HG03432 (cell line): ENCODE measurements at regions not wholly inside any gene's neighbourhood (a gene's known extent, or its start where the extent isn't known, plus 50 kb on each side); places are given as distances from the start of the nearest gene placed in this dataset.
"Not testable (repeated sequence)": the region's sequence is repeated elsewhere in the genome, so short reads cannot be mapped to it uniquely, and the experiment has no call there.

Source experiments
- ATAC-seq: cut with Tn5 transposase; IDR thresholded peaks from one replicate; pipeline ENCODE4 v1.9.1; 2021; ENCODE audit warnings: mild to moderate bottlenecking, moderate library complexity; ENCODE audit not compliant: unreplicated experiment

DNA sequence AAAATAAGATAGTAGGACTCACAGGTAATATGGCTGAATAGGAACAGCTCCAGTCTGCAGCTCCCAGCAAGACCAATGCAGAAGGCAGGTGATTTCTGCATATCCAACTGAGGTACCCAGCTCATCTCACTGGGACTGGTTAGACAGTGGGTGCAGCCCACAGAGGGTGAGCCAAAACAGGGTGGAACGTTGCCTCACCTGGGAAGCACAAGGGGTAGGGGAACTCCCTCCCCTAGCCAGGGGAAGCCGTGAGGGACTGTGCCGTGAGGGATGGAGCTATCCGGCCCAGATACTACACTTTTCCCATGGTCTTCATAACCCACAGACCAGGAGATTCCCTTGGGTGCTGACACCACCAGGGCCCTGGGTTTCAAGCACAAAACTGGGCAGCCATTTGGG is 114.8 kb upstream of the GNAI1 start:
- ATAC-seq = not testable (repeated sequence)

DNA sequence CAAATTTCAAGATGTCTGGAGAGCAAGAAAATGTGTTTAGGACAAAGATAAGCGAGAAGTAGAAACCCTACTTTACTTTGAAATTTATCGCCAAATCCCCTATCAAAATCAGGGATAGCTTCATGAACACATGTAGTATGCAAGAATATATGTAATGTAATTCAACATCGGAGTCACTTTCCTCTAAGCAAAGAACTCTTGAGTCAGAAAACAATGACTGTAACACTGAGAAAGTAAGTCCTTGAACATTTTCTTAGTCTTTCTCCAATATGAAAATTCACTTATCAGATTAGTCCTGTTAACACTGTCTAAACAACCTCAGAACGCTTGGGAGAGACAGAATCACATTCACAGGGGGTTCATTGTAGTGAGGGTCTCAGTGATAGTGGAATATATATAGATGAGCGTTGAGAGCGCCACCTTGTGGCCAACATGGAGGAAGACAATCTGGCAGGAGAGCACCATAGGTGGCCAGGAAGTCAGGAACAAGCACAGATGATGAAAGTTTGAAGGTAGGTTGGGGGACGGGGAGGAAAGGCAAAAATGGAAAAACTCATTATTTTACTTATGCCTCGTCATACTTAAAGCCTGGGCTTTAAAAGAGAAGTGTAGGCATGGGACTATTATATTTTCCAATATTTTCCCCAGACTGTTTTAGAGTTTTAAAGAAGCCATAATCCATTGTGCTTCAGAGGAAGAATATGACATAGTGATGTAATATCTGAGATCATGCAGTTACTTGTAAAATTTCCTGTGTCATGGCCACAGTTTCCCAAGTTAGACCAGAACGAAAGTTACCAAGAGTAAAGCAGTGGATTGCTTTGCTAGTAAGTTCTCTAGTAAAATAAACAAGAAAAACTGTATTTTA is 115.5 kb upstream of the GNAI1 start:
- peak; percentile 99 for ATAC-seq

DNA sequence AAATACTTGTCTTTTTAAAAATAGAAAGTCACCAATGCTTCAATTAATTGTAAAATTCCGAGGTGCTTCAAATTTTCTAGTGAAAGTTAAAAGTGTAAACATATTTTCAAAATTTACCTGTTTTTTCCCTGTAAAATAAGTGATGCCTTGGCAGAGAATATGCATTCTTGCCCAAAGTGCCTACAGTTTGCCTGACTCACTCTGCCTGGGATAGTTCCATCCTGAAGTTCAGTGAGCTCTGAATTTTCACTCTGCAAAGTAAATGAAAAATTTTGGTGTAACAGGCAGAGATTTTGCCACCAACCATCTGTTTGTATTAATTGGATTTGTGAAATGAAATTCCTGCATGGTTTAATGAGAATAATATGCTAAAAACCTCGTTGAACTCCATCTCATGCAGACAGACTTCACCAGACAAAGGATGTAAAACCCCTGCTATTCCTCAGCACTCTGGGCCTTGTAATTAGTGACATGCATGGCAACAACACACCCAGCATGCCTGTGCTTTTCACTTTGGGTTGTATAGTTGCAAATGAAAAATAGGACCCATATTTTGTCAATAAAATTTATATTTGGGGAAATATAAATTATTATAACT is 117.4 kb upstream of the GNAI1 start:
- ATAC-seq = no peak

- ATAC-seq = no peak
Measured at GRCh38 chr7:80014511-80014910, 120.1 kb upstream of the GNAI1 start.

- no peak for ATAC-seq
Measured at GRCh38 chr7:80008039-80008438, 126.6 kb upstream of the GNAI1 start.

GRCh38 chr7:80002865-80003264 is 131.8 kb upstream of the GNAI1 start:
- ATAC-seq = no peak

DNA sequence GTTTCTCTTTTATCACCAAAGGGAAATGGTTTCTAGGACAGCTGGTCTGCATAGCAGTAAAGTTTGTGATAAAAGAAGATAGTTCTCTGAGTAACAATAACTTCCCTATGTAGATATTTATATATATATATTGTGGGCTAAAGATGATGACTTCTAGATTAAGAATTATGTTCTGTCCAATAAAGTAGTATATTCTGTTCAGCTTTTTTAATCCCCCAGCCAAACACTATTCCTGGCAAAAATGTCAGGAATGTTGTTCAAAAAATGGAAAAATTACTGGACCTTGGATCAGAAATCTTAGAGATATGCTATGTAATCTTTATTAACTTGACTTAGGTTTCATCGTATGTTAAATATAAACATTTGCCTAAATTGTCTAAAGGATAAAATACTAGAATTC is 136.3 kb upstream of the GNAI1 start:
- ATAC-seq = no peak

DNA sequence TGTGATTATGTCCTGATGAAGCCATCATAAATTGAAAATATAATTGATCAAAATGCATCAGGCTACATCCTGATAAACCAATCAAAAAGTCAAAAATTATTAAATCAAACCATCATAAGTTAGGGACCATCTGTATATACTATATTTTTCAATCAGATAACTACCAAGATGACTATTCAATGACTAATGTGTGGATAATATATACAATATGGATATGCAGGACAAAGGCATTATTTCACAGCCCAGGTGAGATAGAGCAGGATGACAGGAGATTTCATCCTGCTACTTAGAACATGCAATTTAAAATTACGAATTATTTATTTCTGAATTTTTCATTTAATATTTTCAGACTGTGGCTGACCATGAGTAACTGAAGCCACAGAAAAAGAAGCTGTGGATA is 137.3 kb upstream of the GNAI1 start:
- ATAC-seq = no peak

GRCh38 chr7:79995741-79996140 is 138.9 kb upstream of the GNAI1 start:
- not testable (repeated sequence) for ATAC-seq

GRCh38 chr7:79988653-79989052 is 146.0 kb upstream of the GNAI1 start:
- ATAC-seq = no peak

DNA sequence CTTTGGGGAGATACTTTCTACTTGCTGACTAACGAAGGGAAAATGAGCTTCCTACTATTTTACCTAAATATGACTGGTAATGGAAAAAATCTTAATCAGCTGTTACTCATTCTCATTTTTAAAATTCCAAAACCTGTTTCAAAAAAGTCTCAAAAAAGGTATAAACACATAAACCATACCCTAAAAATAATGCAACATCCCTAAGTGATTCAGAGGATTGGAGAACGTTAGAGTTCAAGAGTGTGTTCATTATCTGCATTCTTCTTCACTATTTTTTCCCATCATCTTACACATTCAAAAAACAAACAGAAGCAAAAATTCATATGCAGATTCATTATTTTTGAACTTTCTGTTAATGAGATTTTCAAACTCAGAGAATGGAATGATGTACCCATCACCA is 150.4 kb upstream of the GNAI1 start:
- no peak for ATAC-seq

GRCh38 chr7:79982141-79982770 is 152.4 kb upstream of the GNAI1 start:
- no peak for ATAC-seq

- ATAC-seq = no peak
Measured at GRCh38 chr7:79980376-79980775, 154.3 kb upstream of the GNAI1 start.

GRCh38 chr7:79979437-79979836 is 155.2 kb upstream of the GNAI1 start:
- ATAC-seq = no peak

DNA sequence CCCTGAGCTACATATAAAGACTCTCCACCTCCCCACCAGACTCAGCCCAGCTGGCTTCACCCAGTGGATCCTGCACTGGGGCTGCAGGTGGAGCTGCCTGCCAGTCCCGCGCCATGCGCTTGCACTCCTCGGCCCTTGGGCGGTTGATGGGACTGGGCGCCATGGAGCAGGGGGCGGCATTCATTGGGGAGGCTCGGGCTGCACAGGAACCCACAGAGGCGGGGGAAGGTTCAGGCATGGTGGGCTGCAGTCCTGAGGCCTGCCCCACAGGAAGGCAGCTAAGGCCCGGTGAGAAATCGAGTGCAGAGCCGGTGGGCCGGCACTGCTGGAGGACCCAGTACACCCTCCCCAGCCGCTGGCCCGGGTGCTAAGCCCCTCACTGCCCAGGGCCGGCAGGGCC is 157.2 kb upstream of the GNAI1 start:
- ATAC-seq = no peak

DNA sequence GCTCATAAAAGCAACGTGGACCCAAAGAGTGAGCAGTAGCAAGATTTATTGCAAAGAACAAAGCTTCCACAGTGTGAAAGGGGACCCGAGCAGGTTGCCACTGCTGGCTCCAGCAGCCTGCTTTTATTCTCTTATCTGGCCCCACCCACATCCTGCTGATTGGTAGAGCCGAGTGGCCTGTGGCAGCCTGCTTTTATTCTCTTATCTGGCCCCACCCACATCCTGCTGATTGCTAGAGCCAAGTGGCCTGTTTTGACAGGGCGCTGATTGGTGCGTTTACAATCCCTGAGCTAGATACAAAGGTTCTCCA is 158.0 kb upstream of the GNAI1 start:
- not testable (repeated sequence) for ATAC-seq

- ATAC-seq = not testable (repeated sequence)
Measured at GRCh38 chr7:79975986-79976710, 158.5 kb upstream of the GNAI1 start.

DNA sequence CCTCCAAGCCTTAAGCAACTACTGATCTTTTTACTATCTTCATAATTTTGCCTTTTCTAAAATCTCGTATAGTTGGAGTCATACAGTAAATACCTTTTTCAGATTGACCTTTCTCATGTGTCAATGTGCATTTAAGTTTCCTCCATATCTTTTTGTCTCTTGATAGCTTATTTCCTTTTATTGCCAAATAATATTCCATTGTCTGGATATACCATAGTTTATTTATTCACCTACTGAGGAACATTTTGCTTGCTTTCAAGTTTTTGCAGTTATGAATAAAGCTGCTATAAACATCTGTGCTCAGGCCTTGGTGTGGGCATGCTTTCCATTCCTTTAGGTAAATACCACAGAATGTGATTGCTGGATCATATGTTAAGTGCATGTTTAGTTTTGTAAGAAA is 161.2 kb upstream of the GNAI1 start:
- ATAC-seq = no peak

DNA sequence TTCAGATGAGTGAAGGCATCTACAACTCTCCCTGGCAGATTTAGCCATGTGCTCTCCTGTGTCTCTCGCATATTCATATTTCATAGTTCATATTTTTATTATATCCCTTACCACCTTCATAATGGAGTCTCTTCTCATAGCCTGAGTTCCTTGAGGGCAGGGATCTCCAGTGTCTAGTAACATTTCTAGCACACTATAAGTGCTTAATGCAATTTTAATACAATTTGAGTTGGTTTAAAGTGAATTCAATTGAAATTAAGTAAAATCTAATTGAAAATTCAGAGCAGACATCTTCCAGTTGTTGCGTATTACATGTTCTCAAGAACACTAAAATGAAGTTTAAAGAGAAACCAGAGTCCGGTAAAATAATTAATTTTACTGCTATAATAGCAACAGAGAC is 163.6 kb upstream of the GNAI1 start:
- ATAC-seq = no peak

GRCh38 chr7:79968894-79969293 is 165.7 kb upstream of the GNAI1 start:
- no peak for ATAC-seq

DNA sequence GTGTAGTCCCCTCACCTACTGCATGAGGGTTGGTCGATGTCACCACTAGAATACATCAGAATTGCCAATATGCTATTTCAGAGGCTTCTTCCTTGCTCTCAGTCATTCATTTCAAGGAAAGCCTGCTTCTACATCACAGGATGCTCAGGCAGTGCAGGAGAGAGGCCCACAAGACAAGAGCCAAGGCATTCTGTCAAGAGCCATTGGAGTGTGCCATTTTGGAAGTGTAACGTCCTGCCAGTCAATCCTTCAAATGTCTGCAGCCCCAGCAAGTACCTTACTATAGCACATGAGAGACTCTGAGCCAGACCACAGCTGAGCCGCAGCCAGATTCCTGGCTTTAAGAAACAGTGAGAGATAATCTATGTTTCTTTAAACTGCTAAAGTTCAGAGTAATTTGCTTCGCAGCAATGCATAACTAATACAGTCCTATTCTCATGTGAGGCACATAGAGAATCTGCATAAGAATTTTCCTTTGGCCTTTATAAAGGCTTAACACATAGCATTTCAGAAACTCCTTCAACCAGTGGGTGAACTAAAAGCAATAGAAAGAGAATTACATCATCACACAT is 166.5 kb upstream of the GNAI1 start:
- ATAC-seq = no peak
